IMR-90 (cell line): ENCODE measurements at regions not wholly inside any gene's neighbourhood (a gene's known extent, or its start where the extent isn't known, plus 50 kb on each side); places are given as distances from the start of the nearest gene placed in this dataset.

Experiments used
- ATAC-seq: fragments of 200-7000 bp; cut with Tn5 transposase; 2 replicates; pipeline ENCODE4 v1.9.1; 2020; ENCODE audit warnings: low read depth, mild to moderate bottlenecking, moderate library complexity
- BruUV-seq: library from RNA; stranded (reverse); fragments of 400-500 nt; replicated peaks from 2 replicates; lab custom pipeline; 2021; lab: Mats Ljungman, UMichigan
- CTCF ChIA-PET: fragments of 300-600 bp; formaldehyde crosslinking; extraction: SDS; loops from one replicate; lab custom pipeline; 2021; ENCODE audit warnings: antibody characterized with exemption; lab: Yijun Ruan, JAX
- POLR2A ChIA-PET: fragments of 300-600 bp; sonication (Branson Sonifier 250); formaldehyde crosslinking; loops from one replicate; lab custom pipeline; 2022; ENCODE audit warnings: antibody characterized with exemption; ENCODE audit not compliant: unreplicated experiment; lab: Charles Lee
- DNase-seq: peaks from one replicate; pipeline ENCODE4 v3.0.0; 2013
- H2AFZ ChIP-seq: replicated peaks from 2 replicates; pipeline ENCODE3; 2013; ENCODE audit warnings: low read length, mild to moderate bottlenecking; ENCODE audit not compliant: poor library complexity
- H2AK5ac ChIP-seq: 2 replicates; pipeline ENCODE4 v1.6.1; 2013; ENCODE audit warnings: low read depth, low read length, inconsistent platforms
- H2AK9ac ChIP-seq: replicated peaks from 2 replicates; pipeline ENCODE3; 2013; ENCODE audit warnings: mild to moderate bottlenecking, low read depth, low read length, moderate library complexity; ENCODE audit not compliant: poor library complexity
- H2BK120ac ChIP-seq: 2 replicates; pipeline ENCODE4 v1.6.1; 2013; ENCODE audit warnings: low read depth, low read length, inconsistent platforms
- H2BK15ac ChIP-seq: 3 replicates; pipeline ENCODE4 v1.6.1; 2013; ENCODE audit warnings: low read depth, low read length, inconsistent platforms
- H2BK20ac ChIP-seq: 2 replicates; pipeline ENCODE4 v1.6.1; 2013; ENCODE audit warnings: low read depth, mild to moderate bottlenecking, inconsistent platforms, low read length, moderate library complexity
- H2BK5ac ChIP-seq: 2 replicates; pipeline ENCODE4 v1.6.1; 2013; ENCODE audit warnings: mild to moderate bottlenecking, low read depth, low read length, inconsistent platforms; ENCODE audit not compliant: poor library complexity, severe bottlenecking
- H3K14ac ChIP-seq: replicated peaks from 2 replicates; pipeline ENCODE4 v1.6.1; 2013; ENCODE audit warnings: low read depth, low read length, inconsistent platforms
- H3K18ac ChIP-seq: 2 replicates; pipeline ENCODE4 v1.6.1; 2013; ENCODE audit warnings: low read depth, low read length, control low read depth
- H3K23ac ChIP-seq: 2 replicates; pipeline ENCODE4 v1.6.1; 2013; ENCODE audit warnings: low read depth, low read length, inconsistent platforms
- H3K27ac ChIP-seq: 2 replicates; pipeline ENCODE4 v1.5.1; 2013; ENCODE audit warnings: mild to moderate bottlenecking, control low read depth, low read length; ENCODE audit not compliant: insufficient read depth
- H3K27me3 ChIP-seq: 2 replicates; pipeline ENCODE4 v1.6.1; 2013; ENCODE audit warnings: low read length; ENCODE audit not compliant: control insufficient read depth, insufficient read depth
- H3K36me3 ChIP-seq: 2 replicates; pipeline ENCODE4 v1.6.1; 2013; ENCODE audit warnings: low read length, mixed read lengths; ENCODE audit not compliant: control insufficient read depth, insufficient read depth
- H3K4ac ChIP-seq: 2 replicates; pipeline ENCODE4 v1.6.1; 2013; ENCODE audit warnings: low read depth, low read length, inconsistent platforms
- H3K4me1 ChIP-seq: 2 replicates; pipeline ENCODE4 v1.6.1; 2013; ENCODE audit warnings: low read length, mixed read lengths; ENCODE audit not compliant: control insufficient read depth, insufficient read depth
- H3K4me2 ChIP-seq: 2 replicates; pipeline ENCODE4 v1.6.1; 2013; ENCODE audit warnings: low read depth, mild to moderate bottlenecking, control low read depth, low read length, moderate library complexity
- H3K4me3 ChIP-seq: 2 replicates; pipeline ENCODE4 v1.5.1; 2013; ENCODE audit warnings: low read depth, mild to moderate bottlenecking, control low read depth, low read length, moderate library complexity; ENCODE audit not compliant: insufficient read depth
- H3K56ac ChIP-seq: 2 replicates; pipeline ENCODE4 v1.6.1; 2013; ENCODE audit warnings: low read length, inconsistent platforms; ENCODE audit not compliant: insufficient read depth; ENCODE audit errors: extremely low read depth
- H3K79me1 ChIP-seq, 2 experiments: 2 replicates each; pipeline ENCODE4 v1.6.1; 2013; ENCODE audit warnings: low read length in 2 of 2, inconsistent platforms in 1 of 2, low read depth in 1 of 2
- H3K9ac ChIP-seq: 2 replicates; pipeline ENCODE4 v1.6.1; 2013; ENCODE audit warnings: low read depth, low read length, control low read depth
- H3K9me1 ChIP-seq: 2 replicates; pipeline ENCODE4 v1.6.1; 2013; ENCODE audit warnings: low read length, inconsistent platforms; ENCODE audit not compliant: insufficient read depth
- H3K9me3 ChIP-seq: 2 replicates; pipeline ENCODE4 v1.6.1; 2013; ENCODE audit warnings: low read length; ENCODE audit not compliant: control insufficient read depth, insufficient read depth
- H4K20me1 ChIP-seq: 2 replicates; pipeline ENCODE4 v1.6.1; 2013; ENCODE audit warnings: low read length, inconsistent platforms; ENCODE audit not compliant: insufficient read depth
- H4K5ac ChIP-seq: 2 replicates; pipeline ENCODE4 v1.6.1; 2013; ENCODE audit warnings: mild to moderate bottlenecking, low read depth, low read length, control low read depth
- H4K8ac ChIP-seq, 2 experiments: 2 replicates each; pipeline ENCODE4 v1.6.1; 2013; ENCODE audit warnings: low read depth in 2 of 2, low read length in 2 of 2, control low read depth in 1 of 2, inconsistent platforms in 1 of 2
- H4K91ac ChIP-seq: 2 replicates; pipeline ENCODE4 v1.6.1; 2013; ENCODE audit warnings: low read depth, low read length, inconsistent platforms; ENCODE audit not compliant: insufficient read depth
- FOS ChIP-seq: fragments of 150-350 bp; IDR thresholded peaks from 2 replicates; pipeline ENCODE4 v1.6.1; 2016; ENCODE audit warnings: low read depth, low read length
- MAFK ChIP-seq: IDR thresholded peaks from 2 replicates; pipeline ENCODE4 v1.6.1; 2012; ENCODE audit warnings: low read depth, low read length, improper control_type of control experiment
- MXI1 ChIP-seq: IDR thresholded peaks from 2 replicates; pipeline ENCODE4 v1.6.1; 2012; ENCODE audit warnings: low read depth, mild to moderate bottlenecking, low read length, moderate library complexity, borderline replicate concordance
- RAD21 ChIP-seq: IDR thresholded peaks from 2 replicates; pipeline ENCODE4 v1.6.1; 2012; ENCODE audit warnings: low read length, improper control_type of control experiment
- USF2 ChIP-seq: fragments of 150-350 bp; IDR thresholded peaks from 2 replicates; pipeline ENCODE4 v1.6.1; 2017; ENCODE audit warnings: mild to moderate bottlenecking, antibody characterized with exemption, low read length, low read depth
- WGBS, 2 experiments: methylation state at CpG; one replicate each; pipeline versions ENCODE4 v1.1.5 to v1.1.7; 2013; ENCODE audit warnings: missing lambda C conversion rate in 2 of 2; ENCODE audit not compliant: insufficient read length in 1 of 2; ENCODE audit errors: extremely low coverage in 2 of 2; 5-methylcytosine and 5-hydroxymethylcytosine counted together
- dilution Hi-C: fragments of 300-500 bp; cut with HindIII; formaldehyde crosslinking; loops from one replicate; pipeline ENCODE4 v1.14.3; 2018; ENCODE audit warnings: low sequenced_read_pairs; ENCODE audit not compliant: unreplicated experiment
- in situ Hi-C: fragments of 300-500 bp; cut with MboI; formaldehyde crosslinking; loops from 3 replicates; pipeline ENCODE4 v1.14.3; 2019; ENCODE audit warnings: low sequenced_read_pairs, inconsistent platforms, mixed read lengths
- intact Hi-C: fragments of 100-400 bp; cut with micrococcal nuclease; formaldehyde crosslinking; loops from 2 replicates; pipeline ENCODE4 v1.10.0; 2022

GRCh38 chr11:11122749-11123148 is 230.3 kb downstream of the CSNK2A3 start:
- Histone ChIP-seq H3K56ac (no peak overlapping the region), H3K4me1 (no peaks in the 10 kb centered on the region), H3K23ac (no peak overlapping the region), H4K91ac (no peak overlapping the region), H4K8ac (no peak overlapping the region), H4K5ac (no peak overlapping the region), H2BK15ac (no peak overlapping the region), H3K9me1 (no peaks in the 10 kb centered on the region), H3K27me3 (peaks cover 15% of the 10 kb centered on the region), H2BK20ac (no peak overlapping the region), H3K4me2 (no peak overlapping the region), H3K9me3 (no peaks in the 10 kb centered on the region), H3K9ac (no peak overlapping the region), H2AK9ac (no peak overlapping the region), H2AFZ (no peak overlapping the region), H2AK5ac (no peak overlapping the region), H3K36me3 (no peaks in the 10 kb centered on the region), H3K27ac (no peak overlapping the region), H3K4me3 (no peak overlapping the region), H3K18ac (no peak overlapping the region), H2BK120ac (no peak overlapping the region), H2BK5ac (no peak overlapping the region), H3K4ac (no peak overlapping the region), H4K20me1 (no peaks in the 10 kb centered on the region), H3K79me1 (no peaks in the 10 kb centered on the region), H3K14ac (no peak overlapping the region)
- POLR2A ChIA-PET = no interaction called here
- no CpG with 5 or more reads among the region's 1 CpG for WGBS, 2 experiments
- TF ChIP-seq RAD21 (no peak), USF2 (no peak), FOS (no peak), MAFK (no peak), MXI1 (no peak)
- in situ Hi-C loops = no loop called here
- dilution Hi-C loops = no loop called here
- CTCF ChIA-PET = no interaction called here
- no TSS peak for BruUV-seq
- no peak for ATAC-seq
- intact Hi-C loops = no loop called here
- no peak for DNase-seq
